Embryonic facial prominence (tissue), 1 donor: ENCODE measurements at regions not wholly inside any gene's neighbourhood (a gene's known extent, or its start where the extent isn't known, plus 50 kb on each side); places are given as distances from the start of the nearest gene placed in this dataset.

ENCODE experiments used
- DNase-seq: peaks from one replicate; pipeline ENCODE4 v3.0.0-alpha.2; 2016; ENCODE audit errors: extremely low spot score

- DNase-seq: no peak
Measured at GRCh38 chr9:106615118-106615889, 247.7 kb upstream of the ZNF462 start.

- no peak for DNase-seq
Measured at GRCh38 chr9:106616026-106616425, 246.9 kb upstream of the ZNF462 start.

GRCh38 chr9:106616851-106617345 lies 246.1 kb upstream of the ZNF462 start:
- DNase-seq: no peak

GRCh38 chr9:106619211-106619610 lies 243.8 kb upstream of the ZNF462 start:
- no peak for DNase-seq

- DNase-seq: no peak
Measured at GRCh38 chr9:106620081-106620480, 242.9 kb upstream of the ZNF462 start.

GRCh38 chr9:106620866-106621265 lies 242.1 kb upstream of the ZNF462 start:
- DNase-seq: no peak

- DNase-seq: no peak
Measured at GRCh38 chr9:106621313-106622163, 241.4 kb upstream of the ZNF462 start.

- DNase-seq: no peak
Measured at GRCh38 chr9:106622164-106622487, 240.8 kb upstream of the ZNF462 start.

- no peak for DNase-seq
Measured at GRCh38 chr9:106623558-106623957, 239.4 kb upstream of the ZNF462 start.

GRCh38 chr9:106625259-106625789 lies 237.6 kb upstream of the ZNF462 start:
- no peak for DNase-seq

- no peak for DNase-seq
Measured at GRCh38 chr9:106626936-106627335, 236.0 kb upstream of the ZNF462 start.

GRCh38 chr9:106632621-106633020 lies 230.3 kb upstream of the ZNF462 start:
- DNase-seq: no peak

- DNase-seq: no peak
Measured at GRCh38 chr9:106634183-106634582, 228.8 kb upstream of the ZNF462 start.

GRCh38 chr9:106634641-106635040 lies 228.3 kb upstream of the ZNF462 start:
- DNase-seq: no peak

- DNase-seq: no peak
Measured at GRCh38 chr9:106637486-106637885, 225.5 kb upstream of the ZNF462 start.

- no peak for DNase-seq
Measured at GRCh38 chr9:106639873-106640568, 222.9 kb upstream of the ZNF462 start.

GRCh38 chr9:106643211-106643930 lies 219.6 kb upstream of the ZNF462 start:
- DNase-seq: no peak

GRCh38 chr9:106644661-106645060 lies 218.3 kb upstream of the ZNF462 start:
- DNase-seq: no peak

- no peak for DNase-seq
Measured at GRCh38 chr9:106648799-106649198, 214.2 kb upstream of the ZNF462 start.

- no peak for DNase-seq
Measured at GRCh38 chr9:106649664-106650063, 213.3 kb upstream of the ZNF462 start.

- no peak for DNase-seq
Measured at GRCh38 chr9:106653213-106653612, 209.8 kb upstream of the ZNF462 start.
